ENCODE measurements at regions not wholly inside any gene's neighbourhood (a gene's known extent, or its start where the extent isn't known, plus 50 kb on each side); places are given as distances from the start of the nearest gene placed in this dataset.

DNA sequence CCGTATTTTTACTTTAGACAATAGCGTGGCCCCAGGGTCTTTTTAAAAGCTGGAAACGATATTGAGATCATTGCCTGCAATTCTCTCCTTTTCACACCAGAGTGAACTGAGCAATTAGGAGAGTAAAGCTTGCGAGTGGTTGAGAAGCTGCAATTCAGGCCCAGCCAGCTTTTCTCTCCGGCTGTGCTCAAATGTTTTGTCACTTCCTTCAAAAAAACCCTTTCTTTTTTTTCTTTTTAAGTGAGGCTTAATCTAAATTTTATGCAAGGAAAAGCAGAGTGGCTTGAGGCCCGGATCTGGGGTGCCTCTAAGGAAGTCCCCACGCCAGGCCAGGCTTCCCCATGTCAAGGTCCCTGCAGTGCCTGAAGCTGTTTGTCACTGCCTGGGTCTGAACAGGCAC is 433.9 kb downstream of the GLRX3 start:
- DNase-seq, result no peak

DNA sequence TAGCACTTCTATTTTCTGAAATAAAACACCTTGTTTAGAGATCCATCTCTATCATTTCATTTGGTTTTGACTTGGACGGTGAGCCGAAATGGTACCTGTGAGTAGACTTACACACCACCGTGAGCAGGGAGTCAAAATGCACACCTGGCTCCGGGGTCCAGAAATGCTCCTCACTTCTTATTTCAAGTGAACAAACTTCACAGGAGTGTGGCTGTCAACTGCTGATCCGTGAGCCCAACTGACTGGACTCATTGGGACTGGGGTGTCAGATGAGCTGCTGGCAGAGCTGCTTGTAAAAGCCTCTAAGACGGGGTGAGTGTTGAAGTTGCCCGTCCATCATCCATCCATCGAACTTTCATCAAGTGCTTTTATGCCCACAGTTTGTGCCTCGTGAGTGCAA is 435.5 kb downstream of the GLRX3 start:
- no peak for DNase-seq

DNA sequence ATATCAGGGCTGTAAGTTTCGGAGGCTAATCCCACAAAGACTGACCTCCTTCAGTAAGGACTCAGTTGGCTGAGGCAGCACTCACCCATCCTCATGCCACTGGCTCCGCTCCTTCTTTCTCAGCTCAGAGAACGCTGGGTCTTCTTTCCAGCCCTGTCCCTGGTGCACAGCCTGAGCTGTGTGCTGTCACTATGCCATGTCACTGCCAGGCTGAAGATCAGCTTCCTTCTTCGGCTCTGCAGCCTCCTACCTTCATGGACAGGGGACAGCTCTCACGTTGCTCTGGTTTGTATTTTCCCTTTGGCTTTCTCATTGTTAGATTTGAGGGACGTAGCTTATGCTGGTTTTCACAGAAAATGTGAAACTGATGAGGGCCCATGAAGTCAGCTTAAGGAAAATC is 437.3 kb downstream of the GLRX3 start:
- no peak for DNase-seq

DNA sequence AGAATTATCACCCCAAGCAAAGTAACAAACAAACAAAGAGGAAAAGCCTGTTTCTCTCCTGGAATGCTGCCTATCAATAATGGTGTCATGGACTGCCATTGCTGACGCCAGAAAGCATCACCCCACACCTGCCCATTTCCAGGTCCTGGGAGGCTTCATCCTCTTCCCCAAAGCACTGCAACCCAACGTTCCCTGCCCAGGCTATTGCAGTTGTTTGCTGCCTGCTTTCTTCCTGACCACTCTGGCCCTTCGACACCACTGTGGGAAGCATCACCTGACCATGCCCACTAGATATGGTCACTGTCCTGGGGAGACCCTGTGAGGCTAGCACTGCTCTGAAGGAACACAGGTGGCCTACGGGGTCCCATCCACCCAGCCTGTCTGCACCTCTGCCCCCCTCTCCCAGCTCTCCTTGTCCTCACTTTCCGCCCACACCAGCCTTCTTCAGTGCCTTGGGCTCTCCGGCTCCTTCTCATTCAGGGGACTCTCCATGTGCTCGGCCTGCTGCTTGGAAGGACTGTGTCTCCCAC is 439.6 kb downstream of the GLRX3 start:
- no peak for DNase-seq

DNA sequence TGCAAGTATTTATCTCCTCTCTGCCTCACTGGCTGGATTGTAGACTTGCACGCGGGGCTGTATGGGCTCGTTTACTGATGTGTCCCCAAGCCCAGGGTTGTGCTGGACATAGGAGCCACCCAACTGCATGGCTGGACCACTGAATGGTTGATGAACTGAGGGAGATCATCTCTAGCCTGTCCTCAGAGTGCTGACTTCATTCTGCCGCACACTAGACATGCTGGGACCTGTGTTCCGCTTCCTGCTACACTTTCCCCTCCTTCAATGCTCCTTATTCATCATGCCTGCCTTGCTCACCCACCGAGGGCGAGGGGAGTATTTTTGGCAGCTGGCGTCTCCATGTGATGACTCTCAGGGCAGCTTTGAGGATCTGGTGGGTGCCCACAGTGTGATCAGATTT is 440.2 kb downstream of the GLRX3 start:
- no peak for DNase-seq

DNA sequence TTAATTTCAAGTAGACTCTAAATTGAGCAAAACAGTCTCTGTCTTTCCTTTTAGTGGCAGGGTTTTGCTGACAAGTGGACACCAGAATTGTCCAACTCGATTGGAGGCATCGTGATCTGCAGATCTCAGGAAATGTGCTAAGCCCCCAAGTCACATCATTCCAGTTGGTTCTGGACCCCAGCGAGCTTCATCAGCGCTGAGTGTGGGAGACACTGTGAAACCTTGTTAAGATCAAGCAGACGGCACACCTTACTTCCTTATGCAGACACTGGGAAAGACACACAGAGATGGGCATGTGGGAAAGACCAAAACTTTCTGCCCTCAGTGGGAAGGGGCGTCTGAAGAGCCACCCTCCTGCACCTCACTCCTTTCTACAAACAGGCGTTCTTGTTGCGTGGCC is 440.8 kb downstream of the GLRX3 start:
- DNase-seq, result no peak

DNA sequence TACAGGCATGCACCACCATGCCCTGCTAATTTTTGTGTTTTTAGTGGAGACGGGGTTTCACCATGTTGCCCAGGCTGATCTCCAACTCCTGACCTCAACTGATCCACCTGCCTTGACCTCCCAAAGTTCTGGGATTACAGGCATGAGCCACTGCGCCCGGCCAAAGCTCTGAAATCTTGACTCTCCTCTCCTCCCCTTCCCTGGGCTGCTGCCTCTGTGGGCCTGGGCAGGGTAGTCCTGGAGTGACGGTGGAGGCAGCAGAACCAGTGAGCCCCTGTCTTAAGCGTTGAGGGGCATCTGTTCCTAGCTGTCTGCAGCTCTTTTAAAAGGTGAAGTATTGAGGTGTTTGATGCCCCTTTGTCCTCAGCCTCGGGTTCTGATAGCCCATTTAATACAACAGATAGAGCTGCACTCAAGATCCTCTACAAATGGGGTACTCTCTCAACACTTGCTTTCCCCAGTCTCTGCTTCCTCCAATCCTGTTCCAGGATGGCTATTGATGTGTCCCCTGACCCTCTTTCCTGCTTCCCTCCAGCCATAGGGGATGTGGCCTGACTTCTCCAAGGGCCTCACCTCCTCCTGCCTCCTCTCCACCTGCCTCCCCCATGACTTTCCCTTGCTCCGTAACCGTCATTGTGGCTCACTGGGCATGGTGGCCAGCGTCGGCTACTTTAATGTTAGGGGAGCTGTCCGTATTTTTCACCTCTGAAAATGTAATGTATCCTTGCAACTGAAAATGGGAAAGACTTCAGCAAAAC is 442.5 kb downstream of the GLRX3 start:
- no peak for DNase-seq

DNA sequence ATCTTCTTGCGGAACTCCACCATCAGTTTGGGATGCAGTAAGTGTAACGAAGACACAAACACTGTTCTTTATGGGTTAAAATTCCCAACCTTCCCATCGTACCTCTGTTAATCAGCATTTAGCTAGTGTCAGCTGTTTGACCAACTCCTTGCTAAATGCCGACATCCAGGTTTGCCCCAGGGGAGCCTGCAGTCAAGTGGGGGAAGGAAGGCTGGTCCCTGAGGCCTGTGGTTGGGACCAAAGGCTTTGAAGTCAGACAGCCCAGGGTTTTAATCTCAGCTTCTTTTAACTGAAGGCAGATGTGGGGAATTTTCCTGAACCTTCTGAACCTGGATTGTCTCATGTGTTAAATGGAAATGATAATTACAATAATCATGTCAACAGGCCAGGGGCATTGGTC is 443.7 kb downstream of the GLRX3 start:
- DNase-seq, result no peak

DNA sequence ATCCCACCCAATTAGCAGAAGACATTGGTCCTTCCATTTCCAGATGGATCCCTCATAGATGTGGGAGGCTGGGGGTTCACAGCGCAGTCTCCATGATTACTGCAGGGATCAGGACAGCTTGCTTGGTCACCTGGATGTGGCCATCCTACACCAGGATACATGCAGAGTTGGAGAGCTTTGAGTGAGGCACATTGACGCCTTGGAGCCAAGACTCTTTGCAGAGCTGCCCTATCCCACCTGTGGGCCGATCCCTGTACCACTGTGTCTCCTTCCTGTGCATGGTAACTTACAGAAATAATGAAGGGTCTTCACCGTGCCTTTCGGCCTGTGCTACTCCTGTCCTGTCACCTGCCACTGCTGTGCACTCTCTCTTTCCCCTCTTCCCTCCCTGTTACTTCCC is 444.8 kb downstream of the GLRX3 start:
- DNase-seq, result no peak

DNA sequence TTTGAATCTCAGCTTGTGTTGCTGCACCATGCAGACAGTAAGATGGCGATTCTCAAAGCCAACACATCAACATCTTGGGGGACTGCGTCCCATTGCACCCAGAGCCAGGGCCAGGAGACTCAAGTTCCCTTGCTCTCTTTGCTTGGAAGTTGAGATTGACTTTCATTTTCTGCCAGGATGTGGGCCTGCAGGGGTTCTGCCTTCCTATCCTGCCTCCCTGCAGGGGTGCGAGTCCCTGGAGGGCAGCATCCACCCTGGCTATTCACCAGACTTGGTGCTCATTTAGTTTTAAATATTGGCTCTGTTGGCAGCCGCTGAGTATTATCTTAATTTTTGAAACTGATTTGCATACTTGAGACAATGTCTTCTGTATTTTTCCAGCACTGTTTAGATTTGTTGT is 451.5 kb downstream of the GLRX3 start:
- no peak for DNase-seq

DNA sequence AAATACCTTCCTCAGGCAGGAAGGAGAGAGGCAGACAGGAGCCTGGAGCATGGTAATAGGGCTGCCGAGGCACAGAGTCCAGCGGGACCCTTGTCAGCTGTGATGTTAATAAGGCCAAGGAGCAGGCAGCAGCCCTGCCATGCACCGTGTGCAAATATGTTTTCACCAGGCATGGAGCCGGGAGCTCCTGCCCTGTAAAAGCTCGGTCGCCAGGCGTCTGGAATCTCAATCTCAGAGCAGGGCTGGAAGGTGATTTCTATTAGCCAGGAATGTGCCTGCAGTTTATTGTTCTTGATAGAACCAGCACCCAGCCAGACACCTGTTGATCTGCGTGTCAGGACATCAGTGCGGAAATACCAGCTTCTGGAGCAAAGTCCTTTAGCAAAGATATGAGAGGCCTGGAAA is 469.8 kb downstream of the GLRX3 start:
- no peak for DNase-seq

DNA sequence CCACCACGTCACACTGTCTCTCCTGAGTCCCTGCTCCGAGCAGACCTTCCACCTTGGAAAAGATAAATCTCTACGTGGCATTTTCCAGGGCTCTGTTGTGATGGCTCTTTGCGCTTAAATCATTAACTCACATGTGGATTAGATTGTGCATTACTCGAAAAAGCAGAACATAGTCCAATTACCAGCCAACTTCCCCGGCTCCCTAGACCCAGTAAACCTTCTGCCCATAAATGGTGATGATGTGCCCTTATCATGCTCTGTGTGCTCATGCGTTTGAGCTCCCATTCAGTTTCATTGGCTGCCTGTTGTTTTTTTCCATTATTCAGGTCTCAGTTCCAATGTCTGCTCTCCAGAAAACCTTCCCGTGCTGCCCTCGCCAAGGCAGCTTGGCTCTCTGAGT is 471.2 kb downstream of the GLRX3 start:
- DNase-seq, result no peak

DNA sequence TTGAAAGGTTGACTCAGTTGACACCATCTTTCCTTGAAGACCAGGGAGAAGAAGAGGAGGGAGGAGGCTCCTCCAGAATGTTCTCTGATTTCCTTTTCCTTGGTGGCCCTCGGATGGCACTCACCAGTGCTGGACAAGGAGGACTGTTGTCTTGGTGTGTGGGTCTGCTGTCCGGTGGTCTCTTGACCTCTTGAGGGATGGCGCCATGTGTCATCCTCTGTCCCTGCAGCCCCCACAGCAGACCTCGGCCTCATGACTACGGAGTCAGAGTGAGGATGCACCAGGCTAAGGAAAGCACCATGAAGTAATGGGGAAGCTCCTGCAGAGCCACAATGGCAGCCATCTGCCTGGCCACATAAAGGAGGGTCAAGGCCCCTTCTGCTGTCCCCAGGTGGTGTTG is 475.0 kb downstream of the GLRX3 start:
- DNase-seq, result no peak

DNA sequence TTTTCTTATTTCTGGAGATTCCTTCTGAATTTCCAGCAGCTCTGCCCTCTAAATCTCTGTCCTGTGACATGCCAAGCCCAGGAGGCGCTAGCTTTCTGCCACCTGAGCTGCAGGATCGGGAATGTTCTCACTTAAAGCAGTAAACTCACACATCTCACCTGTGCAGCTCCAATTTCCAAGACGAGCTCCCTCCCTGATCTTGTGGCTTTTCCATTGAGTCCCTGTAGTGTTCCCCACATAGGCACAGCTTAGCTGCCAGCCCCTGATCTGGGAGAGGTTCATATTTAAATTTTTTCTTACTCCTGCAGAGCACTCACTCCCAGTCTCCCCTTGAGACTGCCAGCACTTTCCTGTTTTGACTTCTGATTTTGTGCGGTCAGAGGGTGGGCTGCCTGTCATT is 479.3 kb downstream of the GLRX3 start:
- no peak for DNase-seq

DNA sequence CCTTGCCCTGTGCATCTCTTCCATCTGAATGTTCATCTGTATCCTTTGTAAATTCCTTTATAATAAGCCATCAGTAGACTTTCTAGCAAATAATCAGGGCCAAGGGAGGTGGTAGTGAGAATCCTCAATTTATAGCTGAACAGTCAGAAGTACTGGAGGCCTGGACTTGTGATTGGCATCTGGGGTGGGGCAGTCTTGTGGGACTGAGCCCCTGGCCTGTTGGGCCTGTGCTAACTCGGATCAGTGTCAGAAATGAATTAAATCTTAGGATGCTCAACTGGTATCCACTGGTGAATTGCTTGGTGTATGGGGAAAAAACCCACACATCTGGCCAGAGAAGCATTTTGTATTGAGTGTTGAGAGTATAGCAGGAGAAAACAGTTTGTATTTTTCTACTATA is 481.8 kb downstream of the GLRX3 start:
- no peak for DNase-seq

DNA sequence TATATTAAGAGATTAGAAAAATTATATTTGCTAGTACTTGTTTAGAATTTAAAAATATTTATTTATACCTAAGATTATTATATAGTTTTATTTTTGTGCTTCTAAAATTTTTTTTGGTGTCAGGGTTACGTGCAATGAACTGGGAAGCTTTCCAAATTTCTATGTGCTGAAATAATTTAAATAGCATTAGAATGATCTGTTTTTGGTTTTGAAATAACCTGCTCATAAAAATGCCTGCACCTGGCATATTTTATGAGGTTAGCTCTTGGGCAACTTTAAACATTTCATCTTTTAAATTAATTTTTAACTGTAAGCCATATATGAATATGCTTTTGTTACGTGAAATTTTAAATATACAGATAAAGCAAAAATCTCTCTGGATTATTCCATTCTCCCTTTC is 482.5 kb downstream of the GLRX3 start:
- DNase-seq, result no peak

DNA sequence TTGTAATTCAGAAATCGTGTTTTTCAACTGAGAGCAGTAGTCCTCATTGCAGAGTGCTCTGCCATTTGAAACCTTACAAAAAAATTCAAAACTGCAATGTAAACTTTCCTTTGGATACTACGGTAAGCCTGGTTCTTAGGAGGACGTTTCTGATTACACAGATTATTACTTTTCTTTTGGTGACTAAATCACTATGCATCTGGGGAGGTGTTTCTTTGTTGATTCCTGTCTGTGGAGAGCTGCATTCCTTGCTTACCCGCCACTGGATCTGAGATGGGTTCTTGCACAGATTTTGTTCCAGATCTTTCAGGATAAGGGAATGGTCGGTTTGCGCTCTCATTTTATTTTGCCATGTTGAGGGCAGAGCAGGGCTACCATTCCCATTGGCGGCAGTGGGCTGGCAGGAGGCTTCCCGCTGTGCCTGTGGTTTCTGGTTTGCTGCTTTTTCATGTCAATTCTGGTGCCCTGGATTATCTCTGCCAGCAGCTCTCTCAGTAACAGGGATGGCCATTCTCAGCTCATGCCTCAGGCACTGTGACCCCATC is 485.1 kb downstream of the GLRX3 start:
- DNase-seq, result no peak

DNA sequence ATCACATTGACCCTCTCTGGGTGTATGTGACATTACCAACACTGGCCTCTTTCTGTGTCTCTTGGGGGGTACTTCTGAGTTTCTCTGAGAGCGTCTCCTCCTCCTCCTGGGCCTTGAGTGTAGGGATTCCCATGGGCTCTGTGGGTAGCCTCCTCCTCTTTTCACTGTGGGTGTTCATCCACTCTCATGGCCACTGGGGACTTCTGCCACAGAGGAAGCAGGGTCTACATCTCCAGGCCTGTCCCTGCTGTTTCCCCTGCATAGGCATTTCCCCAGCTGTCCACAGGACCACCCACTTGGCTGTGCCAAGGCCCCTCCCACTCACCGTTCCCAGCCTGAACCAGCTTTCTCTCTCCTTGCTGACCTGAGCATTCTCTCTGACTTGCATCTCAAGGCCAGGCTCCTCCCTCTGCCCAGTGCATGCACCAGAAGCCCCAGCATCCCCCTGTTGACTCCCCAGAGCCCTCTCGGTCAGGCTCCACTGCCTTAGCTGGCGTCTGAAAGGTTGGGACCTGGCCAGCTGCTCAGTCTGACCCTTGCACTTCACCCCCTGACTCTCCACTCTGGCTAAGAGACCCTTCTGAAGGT is 487.6 kb downstream of the GLRX3 start:
- DNase-seq, result no peak

DNA sequence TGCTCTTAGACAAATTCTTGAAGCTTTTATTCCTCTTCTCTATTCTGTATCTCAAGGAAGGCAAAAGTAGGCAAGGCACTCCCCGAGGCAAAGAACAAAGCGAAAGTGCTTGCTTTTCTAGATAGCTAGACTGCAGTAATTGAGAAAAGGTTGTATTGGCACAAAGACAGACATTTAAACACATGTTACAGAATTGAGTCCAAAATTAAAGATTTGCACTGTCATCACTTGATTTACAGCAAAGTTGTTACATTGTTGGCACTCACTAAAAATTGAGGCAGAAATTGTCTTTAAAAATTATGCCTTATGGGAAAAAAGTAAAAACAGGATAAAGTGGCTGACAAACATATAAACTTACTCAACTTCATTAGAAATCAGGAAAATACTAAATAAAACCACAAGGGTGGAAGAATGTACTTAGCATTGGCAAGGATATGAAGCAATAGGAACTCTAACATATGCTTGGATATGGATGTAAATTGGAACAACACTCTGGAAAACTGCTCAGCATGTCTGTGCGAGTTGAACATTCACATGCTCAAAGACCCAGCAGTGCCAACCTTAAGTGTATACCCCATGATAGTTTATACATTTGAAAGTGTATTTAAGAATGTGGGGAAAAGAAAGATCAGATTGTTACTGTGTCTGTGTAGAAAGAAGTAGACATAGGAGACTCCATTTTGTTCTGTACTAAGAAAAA is 491.3 kb downstream of the GLRX3 start:
- DNase-seq, result no peak

DNA sequence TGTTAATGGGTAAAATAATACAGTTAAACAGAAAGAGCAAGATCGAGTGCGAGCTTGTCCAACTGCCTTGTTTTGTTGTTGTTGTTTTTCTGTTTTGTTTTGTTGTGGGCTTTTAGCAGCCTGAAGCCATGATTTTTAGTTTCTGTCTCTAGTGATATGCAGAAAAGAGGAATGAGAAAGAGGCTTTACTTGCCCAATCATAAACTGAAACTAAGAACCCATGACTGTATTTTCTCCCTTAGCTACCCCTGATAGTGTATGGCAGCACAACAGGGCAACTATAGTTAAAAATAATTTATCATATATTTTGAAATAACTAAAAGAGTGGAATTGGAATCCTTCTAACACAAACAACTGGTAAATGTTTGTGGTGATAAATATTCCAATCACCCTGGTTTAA is 493.9 kb downstream of the GLRX3 start:
- DNase-seq, result no peak

DNA sequence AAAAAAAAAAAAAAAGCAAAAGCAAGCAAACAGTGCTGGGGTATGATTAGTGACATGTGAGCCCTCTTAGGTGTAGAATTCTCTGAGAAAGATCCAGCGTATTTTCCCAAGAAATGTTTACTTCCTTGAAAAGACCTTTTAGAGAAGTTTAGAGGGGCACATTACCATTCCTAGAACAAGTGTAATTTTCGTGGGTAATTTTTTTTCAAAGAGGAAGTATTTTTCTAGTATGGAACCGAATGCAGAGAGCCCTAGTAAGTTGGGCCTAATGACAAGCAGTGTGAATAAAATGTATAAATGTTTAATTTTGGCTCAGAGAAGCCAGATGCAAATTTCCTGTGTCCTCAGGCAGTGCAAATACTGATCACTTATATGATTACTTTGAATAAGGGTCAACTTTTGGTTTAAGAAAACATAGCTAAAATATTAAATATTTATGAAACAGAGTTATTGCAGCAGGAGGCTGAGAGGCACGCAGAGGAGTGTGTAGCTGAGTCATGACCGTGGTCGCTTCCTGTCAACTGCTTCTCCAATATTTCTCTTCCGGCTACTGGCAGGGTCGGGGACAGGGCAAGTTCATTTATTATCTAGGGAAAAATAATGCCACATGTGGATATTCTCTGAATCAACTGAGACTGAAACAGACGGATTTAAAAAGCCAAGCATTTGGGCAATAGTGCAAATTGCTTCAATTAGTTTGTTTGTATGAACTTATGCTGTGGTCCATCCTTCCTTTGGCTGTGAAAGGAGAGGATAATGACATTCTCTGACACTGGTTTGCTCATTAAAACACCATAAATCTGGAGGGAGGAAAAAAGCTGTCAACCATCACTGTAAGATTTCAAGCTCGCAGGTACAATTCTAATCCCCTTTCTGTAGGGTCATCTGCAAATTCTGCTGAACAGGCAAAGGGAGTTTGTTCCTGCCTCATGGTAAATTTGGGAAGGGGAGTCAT is 495.2 kb downstream of the GLRX3 start:
- DNase-seq, result no peak

DNA sequence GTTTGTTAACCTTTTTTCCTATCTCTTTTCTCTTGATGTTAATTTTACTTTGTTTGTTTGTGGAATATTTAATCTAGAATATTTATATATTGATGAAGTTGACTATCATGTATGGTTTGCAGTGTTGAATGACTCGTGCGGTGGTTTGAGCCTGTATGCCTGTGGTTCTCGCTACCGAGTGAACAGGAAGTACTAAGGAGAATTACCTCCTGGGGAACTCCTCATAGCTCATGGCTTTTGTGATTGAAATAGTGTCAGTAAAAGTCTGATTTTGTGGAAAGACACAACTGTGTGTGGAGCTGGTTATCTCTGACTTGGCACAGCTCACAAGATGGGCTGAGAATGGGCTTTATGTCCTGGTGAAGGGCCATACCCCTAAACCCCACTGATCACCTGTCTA is 498.6 kb downstream of the GLRX3 start:
- no peak for DNase-seq

DNA sequence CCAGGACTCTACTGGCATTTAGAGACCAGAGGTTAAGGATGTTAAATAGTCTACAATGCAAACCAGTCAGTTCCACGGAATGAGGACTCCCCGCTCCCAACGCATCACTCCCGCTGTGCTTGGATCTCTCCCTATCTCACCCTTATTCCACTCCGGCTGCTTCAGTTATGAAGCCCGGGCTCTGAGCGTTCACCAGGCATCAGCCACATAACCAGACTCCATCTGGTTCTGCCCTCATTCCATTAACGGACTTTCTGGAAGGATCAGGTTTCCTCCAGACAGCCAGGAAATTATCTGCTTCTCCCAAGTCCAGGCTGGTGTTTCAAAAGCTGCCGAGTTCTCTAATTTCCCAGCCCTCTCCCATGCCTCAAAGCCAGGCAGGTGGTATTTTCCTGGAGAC is 499.3 kb downstream of the GLRX3 start:
- no peak for DNase-seq
